Neural progenitor cell (in vitro differentiated cells): ENCODE measurements at regions not wholly inside any gene's neighbourhood (a gene's known extent, or its start where the extent isn't known, plus 50 kb on each side); places are given as distances from the start of the nearest gene placed in this dataset.

Source experiments
- EZH2 ChIP-seq: fragments of 200-600 bp; sonication (generic); IDR thresholded peaks from 2 replicates; pipeline ENCODE4 v1.6.1; 2017; ENCODE audit warnings: antibody characterized with exemption, mild to moderate bottlenecking, moderate library complexity
- EZH2phosphoT487 ChIP-seq: fragments of 200-600 bp; sonication (generic); IDR thresholded peaks from 2 replicates; pipeline ENCODE4 v1.6.1; 2017; ENCODE audit warnings: antibody characterized with exemption
- TF ChIP-seq, protein P1 (sequence below): fragments of 200-600 bp; sonication (generic); IDR thresholded peaks from 2 replicates; pipeline ENCODE4 v1.5.1; 2017; ENCODE audit warnings: antibody characterized with exemption, mild to moderate bottlenecking

DNA sequence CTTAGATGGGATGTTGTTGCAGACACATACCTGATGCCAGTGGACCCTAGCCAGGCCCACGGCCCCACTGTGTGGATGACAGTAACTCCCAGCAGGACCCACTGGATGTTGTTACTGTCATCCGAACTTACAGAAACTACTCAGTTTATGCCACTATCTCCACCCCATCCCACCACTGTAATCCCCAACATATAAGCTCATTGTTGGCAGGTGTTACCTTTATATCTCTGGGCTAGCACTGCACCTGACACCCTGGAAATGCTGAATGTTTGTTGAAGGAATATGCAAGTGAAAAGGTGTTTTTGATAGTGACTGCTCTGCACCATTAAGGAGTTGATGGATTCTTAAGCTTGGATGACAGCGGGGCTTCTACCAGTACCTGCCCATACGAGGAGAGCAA, 133.5 kb upstream of the ASB18 start:
- TF ChIP-seq, protein P1, sequence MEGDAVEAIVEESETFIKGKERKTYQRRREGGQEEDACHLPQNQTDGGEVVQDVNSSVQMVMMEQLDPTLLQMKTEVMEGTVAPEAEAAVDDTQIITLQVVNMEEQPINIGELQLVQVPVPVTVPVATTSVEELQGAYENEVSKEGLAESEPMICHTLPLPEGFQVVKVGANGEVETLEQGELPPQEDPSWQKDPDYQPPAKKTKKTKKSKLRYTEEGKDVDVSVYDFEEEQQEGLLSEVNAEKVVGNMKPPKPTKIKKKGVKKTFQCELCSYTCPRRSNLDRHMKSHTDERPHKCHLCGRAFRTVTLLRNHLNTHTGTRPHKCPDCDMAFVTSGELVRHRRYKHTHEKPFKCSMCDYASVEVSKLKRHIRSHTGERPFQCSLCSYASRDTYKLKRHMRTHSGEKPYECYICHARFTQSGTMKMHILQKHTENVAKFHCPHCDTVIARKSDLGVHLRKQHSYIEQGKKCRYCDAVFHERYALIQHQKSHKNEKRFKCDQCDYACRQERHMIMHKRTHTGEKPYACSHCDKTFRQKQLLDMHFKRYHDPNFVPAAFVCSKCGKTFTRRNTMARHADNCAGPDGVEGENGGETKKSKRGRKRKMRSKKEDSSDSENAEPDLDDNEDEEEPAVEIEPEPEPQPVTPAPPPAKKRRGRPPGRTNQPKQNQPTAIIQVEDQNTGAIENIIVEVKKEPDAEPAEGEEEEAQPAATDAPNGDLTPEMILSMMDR = no peak
- TF ChIP-seq EZH2 (no peak), EZH2phosphoT487 (no peak)
